Nephron progenitor cell (in vitro differentiated cells): ENCODE measurements at regions not wholly inside any gene's neighbourhood (a gene's known extent, or its start where the extent isn't known, plus 50 kb on each side); places are given as distances from the start of the nearest gene placed in this dataset.
A peak's percentile ranks its signal among the peaks of the same experiment; 100 is the strongest.
"Not testable (repeated sequence)": the region's sequence is repeated elsewhere in the genome, so short reads cannot be mapped to it uniquely, and the experiment has no call there.

Experiments
- DNase-seq: peaks from one replicate; pipeline ENCODE4 v3.0.0; 2021
- H3K27ac Mint-ChIP-seq: 2 replicates; pipeline ENCODE4 v1.8.0; 2021; ENCODE audit warnings: mild to moderate bottlenecking, moderate library complexity, mixed read lengths
- H3K27me3 Mint-ChIP-seq: 2 replicates; pipeline ENCODE4 v1.8.0; 2021; ENCODE audit warnings: mild to moderate bottlenecking, low read depth, mixed read lengths; ENCODE audit not compliant: poor library complexity
- H3K36me3 Mint-ChIP-seq: 2 replicates; pipeline ENCODE4 v1.8.0; 2021; ENCODE audit warnings: low read depth, mixed read lengths
- H3K4me1 Mint-ChIP-seq: 2 replicates; pipeline ENCODE4 v1.8.0; 2021; ENCODE audit warnings: mixed read lengths
- H3K4me3 Mint-ChIP-seq: 2 replicates; pipeline ENCODE4 v1.8.0; 2021; ENCODE audit warnings: mild to moderate bottlenecking, moderate library complexity, mixed read lengths
- H3K9me3 Mint-ChIP-seq: 2 replicates; pipeline ENCODE4 v1.8.0; 2021; ENCODE audit warnings: mild to moderate bottlenecking, moderate library complexity, mixed read lengths
- TF ChIP-seq, protein P1 (sequence below): fragments of 200-600 bp; sonication (generic); IDR thresholded peaks from 2 replicates; pipeline ENCODE4 v1.5.0; 2021; ENCODE audit warnings: antibody characterized with exemption

GRCh38 chr7:50251765-50252164 is 52.8 kb upstream of the IKZF1 start:
- no peaks in the 10 kb centered on the region for H3K36me3 Mint-ChIP-seq
- no peaks in the 10 kb centered on the region for H3K27me3 Mint-ChIP-seq
- DNase-seq: no peak
- H3K4me1 Mint-ChIP-seq: no peaks in the 10 kb centered on the region
- H3K27ac Mint-ChIP-seq: no peak overlapping the region
- no peak overlapping the region for H3K4me3 Mint-ChIP-seq
- H3K9me3 Mint-ChIP-seq: peaks cover 15% of the 10 kb centered on the region
- TF ChIP-seq, protein P1, sequence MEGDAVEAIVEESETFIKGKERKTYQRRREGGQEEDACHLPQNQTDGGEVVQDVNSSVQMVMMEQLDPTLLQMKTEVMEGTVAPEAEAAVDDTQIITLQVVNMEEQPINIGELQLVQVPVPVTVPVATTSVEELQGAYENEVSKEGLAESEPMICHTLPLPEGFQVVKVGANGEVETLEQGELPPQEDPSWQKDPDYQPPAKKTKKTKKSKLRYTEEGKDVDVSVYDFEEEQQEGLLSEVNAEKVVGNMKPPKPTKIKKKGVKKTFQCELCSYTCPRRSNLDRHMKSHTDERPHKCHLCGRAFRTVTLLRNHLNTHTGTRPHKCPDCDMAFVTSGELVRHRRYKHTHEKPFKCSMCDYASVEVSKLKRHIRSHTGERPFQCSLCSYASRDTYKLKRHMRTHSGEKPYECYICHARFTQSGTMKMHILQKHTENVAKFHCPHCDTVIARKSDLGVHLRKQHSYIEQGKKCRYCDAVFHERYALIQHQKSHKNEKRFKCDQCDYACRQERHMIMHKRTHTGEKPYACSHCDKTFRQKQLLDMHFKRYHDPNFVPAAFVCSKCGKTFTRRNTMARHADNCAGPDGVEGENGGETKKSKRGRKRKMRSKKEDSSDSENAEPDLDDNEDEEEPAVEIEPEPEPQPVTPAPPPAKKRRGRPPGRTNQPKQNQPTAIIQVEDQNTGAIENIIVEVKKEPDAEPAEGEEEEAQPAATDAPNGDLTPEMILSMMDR: no peak

DNA sequence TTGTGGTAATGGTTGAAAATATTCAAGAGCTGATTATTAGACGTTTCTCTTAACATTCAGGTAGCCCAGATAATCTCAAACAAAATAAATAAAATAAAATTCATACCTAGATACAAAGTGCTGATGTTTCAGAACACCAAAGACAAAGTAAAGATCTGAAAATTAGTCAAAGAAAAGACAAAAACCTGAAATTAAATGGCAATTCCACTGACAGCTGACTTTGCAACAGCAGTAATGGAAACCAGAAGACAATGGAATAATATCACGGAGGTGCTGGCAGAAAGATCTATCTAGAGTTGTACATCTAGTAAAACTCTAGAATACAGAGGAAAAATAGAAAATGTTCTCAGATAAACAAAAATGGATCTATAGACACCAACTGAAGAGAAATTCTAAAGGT is 58.0 kb upstream of the IKZF1 start:
- Mint-ChIP-seq H3K27me3 (peaks cover 4% of the 10 kb centered on the region), H3K27ac (no peak overlapping the region), H3K36me3 (no peaks in the 10 kb centered on the region), H3K9me3 (peaks cover 33% of the 10 kb centered on the region), H3K4me1 (no peaks in the 10 kb centered on the region), H3K4me3 (no peak overlapping the region)
- no peak for DNase-seq
- TF ChIP-seq, protein P1: no peak

GRCh38 chr7:50242111-50242510 is 62.4 kb upstream of the IKZF1 start:
- not testable (repeated sequence) for H3K36me3 Mint-ChIP-seq, H3K4me1 Mint-ChIP-seq, H3K4me3 Mint-ChIP-seq, H3K27me3 Mint-ChIP-seq, DNase-seq, H3K27ac Mint-ChIP-seq
- H3K9me3 Mint-ChIP-seq: peaks cover 36% of the 10 kb centered on the region

GRCh38 chr7:50240699-50241098 is 63.8 kb upstream of the IKZF1 start:
- H3K27me3 Mint-ChIP-seq, DNase-seq, H3K36me3 Mint-ChIP-seq, H3K4me3 Mint-ChIP-seq, H3K27ac Mint-ChIP-seq, H3K4me1 Mint-ChIP-seq: not testable (repeated sequence)
- peaks cover 25% of the 10 kb centered on the region for H3K9me3 Mint-ChIP-seq

DNA sequence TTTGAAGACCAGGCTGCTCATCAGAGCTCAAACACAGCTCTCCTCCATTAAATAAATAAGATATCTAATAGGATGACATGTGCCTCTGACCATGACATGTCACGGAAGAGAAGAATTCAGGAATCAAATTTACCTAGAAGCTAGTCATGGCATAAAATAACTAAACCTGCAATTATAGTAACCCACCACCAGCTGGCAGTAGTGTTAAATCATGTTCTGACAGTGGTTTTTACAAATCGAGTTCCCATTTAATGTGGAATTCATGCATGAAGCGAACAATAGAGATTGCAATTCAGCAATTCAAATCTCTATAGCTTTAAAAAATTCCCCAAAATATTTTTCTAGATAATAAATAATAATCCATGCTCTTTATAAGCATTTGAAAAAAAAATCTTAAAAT is 74.6 kb upstream of the IKZF1 start:
- Mint-ChIP-seq H3K4me1 (no peaks in the 10 kb centered on the region), H3K9me3 (peaks cover 31% of the 10 kb centered on the region), H3K27me3 (no peaks in the 10 kb centered on the region), H3K4me3 (no peak overlapping the region), H3K27ac (no peak overlapping the region), H3K36me3 (no peaks in the 10 kb centered on the region)
- DNase-seq: no peak
- TF ChIP-seq, protein P1: peak; percentile 43

DNA sequence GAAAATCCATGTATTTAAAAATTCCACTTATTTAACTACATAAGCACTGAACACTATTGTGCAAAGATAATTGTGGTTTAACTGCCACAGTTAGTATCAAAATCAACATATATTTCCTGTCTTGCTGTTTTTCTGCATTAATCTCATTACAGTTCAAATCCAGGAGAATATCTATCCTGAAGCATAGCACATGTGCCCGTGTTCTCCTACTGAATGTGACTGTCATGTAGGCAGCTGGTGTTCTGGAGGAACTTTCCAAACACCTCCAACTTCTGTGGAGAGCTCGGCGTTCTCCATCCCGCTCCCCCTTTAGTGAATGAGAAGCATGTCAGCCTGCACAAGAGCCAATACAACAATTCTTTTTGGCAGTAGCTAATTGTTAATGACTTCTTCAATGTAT is 76.4 kb upstream of the IKZF1 start:
- Mint-ChIP-seq H3K36me3 (no peaks in the 10 kb centered on the region), H3K27ac (no peak overlapping the region), H3K4me1 (no peaks in the 10 kb centered on the region), H3K27me3 (no peaks in the 10 kb centered on the region), H3K9me3 (peaks cover 38% of the 10 kb centered on the region), H3K4me3 (no peak overlapping the region)
- no peak for DNase-seq
- TF ChIP-seq, protein P1: no peak

GRCh38 chr7:50227726-50228125 is 76.8 kb upstream of the IKZF1 start:
- TF ChIP-seq, protein P1: no peak
- Mint-ChIP-seq H3K4me1 (no peaks in the 10 kb centered on the region), H3K9me3 (peaks cover 33% of the 10 kb centered on the region), H3K36me3 (no peaks in the 10 kb centered on the region), H3K4me3 (no peak overlapping the region), H3K27ac (no peak overlapping the region), H3K27me3 (no peaks in the 10 kb centered on the region)
- no peak for DNase-seq
